ENCODE measurements at regions not wholly inside any gene's neighbourhood (a gene's known extent, or its start where the extent isn't known, plus 50 kb on each side); places are given as distances from the start of the nearest gene placed in this dataset.

- no peak for TF ChIP-seq ZNF274 (IDR thresholded peaks at IDR 0.05; ENCODE audit: low read depth, low read length)
- TF ChIP-seq SUZ12 (IDR thresholded peaks at IDR 0.05; ENCODE audit: extremely low read depth, insufficient read depth, insufficient read length) = no peak
- TF ChIP-seq YY1 (IDR thresholded peaks at IDR 0.05; ENCODE audit: insufficient read depth, insufficient read length) = no peak
- Histone ChIP-seq H3K36me3 (ENCODE audit: insufficient read depth, insufficient read length, low read length) (no peaks in the 10 kb centered on the region), H3K27me3 (ENCODE audit: insufficient read depth, insufficient read length) (no peaks in the 10 kb centered on the region), H3K4me3 (ENCODE audit: insufficient read length, low read depth) (no peak overlapping the region), H3K9ac (ENCODE audit: insufficient read length, low read depth) (no peak overlapping the region), H3K4me1 (ENCODE audit: insufficient read depth, insufficient read length) (no peaks in the 10 kb centered on the region), H3K9me3 (ENCODE audit: insufficient read depth, low read length) (peaks cover 12% of the 10 kb centered on the region; the same call in 1 of the 2 replicates)
- DNase-seq (ENCODE audit: low read depth, low spot score) = peak; percentile 18
Observed at GRCh38 chr9:1235650-1236049, 185.5 kb downstream of the DMRT2 start.

- H3K9me3 ChIP-seq (ENCODE audit: insufficient read depth, low read length) = peaks cover 12% of the 10 kb centered on the region; the same call in 1 of the 2 replicates
- no peak for TF ChIP-seq ZNF274 (IDR thresholded peaks at IDR 0.05; ENCODE audit: low read depth, low read length)
- TF ChIP-seq YY1 (IDR thresholded peaks at IDR 0.05; ENCODE audit: insufficient read depth, insufficient read length) = no peak
- no peak for TF ChIP-seq SUZ12 (IDR thresholded peaks at IDR 0.05; ENCODE audit: extremely low read depth, insufficient read depth, insufficient read length)
- no peak overlapping the region for H3K4me3 ChIP-seq (ENCODE audit: insufficient read length, low read depth)
- no peaks in the 10 kb centered on the region for H3K36me3 ChIP-seq (ENCODE audit: insufficient read depth, insufficient read length, low read length)
- H3K27me3 ChIP-seq (ENCODE audit: insufficient read depth, insufficient read length) = no peaks in the 10 kb centered on the region
- DNase-seq (ENCODE audit: low read depth, low spot score) = no peak
- H3K9ac ChIP-seq (ENCODE audit: insufficient read length, low read depth) = no peak overlapping the region
- H3K4me1 ChIP-seq (ENCODE audit: insufficient read depth, insufficient read length) = no peaks in the 10 kb centered on the region
Observed at GRCh38 chr9:1236061-1236460, 185.9 kb downstream of the DMRT2 start.

GRCh38 chr9:1238407-1238806 is 188.2 kb downstream of the DMRT2 start:
- no peaks in the 10 kb centered on the region for H3K36me3 ChIP-seq (ENCODE audit: insufficient read depth, insufficient read length, low read length)
- no peak for DNase-seq (ENCODE audit: low read depth, low spot score)
- no peaks in the 10 kb centered on the region for H3K4me1 ChIP-seq (ENCODE audit: insufficient read depth, insufficient read length)
- no peak overlapping the region for H3K4me3 ChIP-seq (ENCODE audit: insufficient read length, low read depth)
- TF ChIP-seq ZNF274 (IDR thresholded peaks at IDR 0.05; ENCODE audit: low read depth, low read length) = no peak
- TF ChIP-seq SUZ12 (IDR thresholded peaks at IDR 0.05; ENCODE audit: extremely low read depth, insufficient read depth, insufficient read length) = no peak
- TF ChIP-seq YY1 (IDR thresholded peaks at IDR 0.05; ENCODE audit: insufficient read depth, insufficient read length) = no peak
- H3K9ac ChIP-seq (ENCODE audit: insufficient read length, low read depth) = no peak overlapping the region
- H3K9me3 ChIP-seq (ENCODE audit: insufficient read depth, low read length) = peaks cover 12% of the 10 kb centered on the region; the same call in 1 of the 2 replicates
- H3K27me3 ChIP-seq (ENCODE audit: insufficient read depth, insufficient read length) = no peaks in the 10 kb centered on the region

GRCh38 chr9:1248743-1249142 is 198.6 kb downstream of the DMRT2 start:
- no peak for DNase-seq (ENCODE audit: low read depth, low spot score)
- H3K36me3 ChIP-seq (ENCODE audit: insufficient read depth, insufficient read length, low read length) = no peaks in the 10 kb centered on the region
- H3K9ac ChIP-seq (ENCODE audit: insufficient read length, low read depth) = no peak overlapping the region
- H3K9me3 ChIP-seq (ENCODE audit: insufficient read depth, low read length) = no peaks in the 10 kb centered on the region
- H3K4me3 ChIP-seq (ENCODE audit: insufficient read length, low read depth) = no peak overlapping the region
- no peaks in the 10 kb centered on the region for H3K4me1 ChIP-seq (ENCODE audit: insufficient read depth, insufficient read length)
- no peaks in the 10 kb centered on the region for H3K27me3 ChIP-seq (ENCODE audit: insufficient read depth, insufficient read length)
- TF ChIP-seq SUZ12 (IDR thresholded peaks at IDR 0.05; ENCODE audit: extremely low read depth, insufficient read depth, insufficient read length) = no peak
- TF ChIP-seq ZNF274 (IDR thresholded peaks at IDR 0.05; ENCODE audit: low read depth, low read length) = no peak
- no peak for TF ChIP-seq YY1 (IDR thresholded peaks at IDR 0.05; ENCODE audit: insufficient read depth, insufficient read length)

- no peaks in the 10 kb centered on the region for H3K4me1 ChIP-seq (ENCODE audit: insufficient read depth, insufficient read length)
- no peak overlapping the region for H3K4me3 ChIP-seq (ENCODE audit: insufficient read length, low read depth)
- TF ChIP-seq SUZ12 (IDR thresholded peaks at IDR 0.05; ENCODE audit: extremely low read depth, insufficient read depth, insufficient read length) (no peak), ZNF274 (IDR thresholded peaks at IDR 0.05; ENCODE audit: low read depth, low read length) (no peak), YY1 (IDR thresholded peaks at IDR 0.05; ENCODE audit: insufficient read depth, insufficient read length) (no peak)
- H3K9ac ChIP-seq (ENCODE audit: insufficient read length, low read depth) = no peak overlapping the region
- H3K36me3 ChIP-seq (ENCODE audit: insufficient read depth, insufficient read length, low read length) = no peaks in the 10 kb centered on the region
- H3K9me3 ChIP-seq (ENCODE audit: insufficient read depth, low read length) = no peaks in the 10 kb centered on the region
- no peaks in the 10 kb centered on the region for H3K27me3 ChIP-seq (ENCODE audit: insufficient read depth, insufficient read length)
- DNase-seq (ENCODE audit: low read depth, low spot score) = no peak
Observed at GRCh38 chr9:1253064-1253979, 203.2 kb downstream of the DMRT2 start.

GRCh38 chr9:1254071-1254470 is 203.9 kb downstream of the DMRT2 start:
- Histone ChIP-seq H3K36me3 (ENCODE audit: insufficient read depth, insufficient read length, low read length) (no peaks in the 10 kb centered on the region), H3K27me3 (ENCODE audit: insufficient read depth, insufficient read length) (no peaks in the 10 kb centered on the region), H3K4me1 (ENCODE audit: insufficient read depth, insufficient read length) (no peaks in the 10 kb centered on the region), H3K9me3 (ENCODE audit: insufficient read depth, low read length) (no peaks in the 10 kb centered on the region), H3K4me3 (ENCODE audit: insufficient read length, low read depth) (no peak overlapping the region), H3K9ac (ENCODE audit: insufficient read length, low read depth) (no peak overlapping the region)
- no peak for DNase-seq (ENCODE audit: low read depth, low spot score)
- no peak for TF ChIP-seq ZNF274 (IDR thresholded peaks at IDR 0.05; ENCODE audit: low read depth, low read length)
- no peak for TF ChIP-seq SUZ12 (IDR thresholded peaks at IDR 0.05; ENCODE audit: extremely low read depth, insufficient read depth, insufficient read length)
- no peak for TF ChIP-seq YY1 (IDR thresholded peaks at IDR 0.05; ENCODE audit: insufficient read depth, insufficient read length)

- H3K4me3 ChIP-seq (ENCODE audit: insufficient read length, low read depth) = no peak overlapping the region
- no peaks in the 10 kb centered on the region for H3K4me1 ChIP-seq (ENCODE audit: insufficient read depth, insufficient read length)
- no peak overlapping the region for H3K9ac ChIP-seq (ENCODE audit: insufficient read length, low read depth)
- no peaks in the 10 kb centered on the region for H3K27me3 ChIP-seq (ENCODE audit: insufficient read depth, insufficient read length)
- TF ChIP-seq ZNF274 (IDR thresholded peaks at IDR 0.05; ENCODE audit: low read depth, low read length) = no peak
- no peaks in the 10 kb centered on the region for H3K36me3 ChIP-seq (ENCODE audit: insufficient read depth, insufficient read length, low read length)
- no peaks in the 10 kb centered on the region for H3K9me3 ChIP-seq (ENCODE audit: insufficient read depth, low read length)
- no peak for DNase-seq (ENCODE audit: low read depth, low spot score)
Observed at GRCh38 chr9:1256178-1256577, 206.0 kb downstream of the DMRT2 start.

All from NT2/D1 (cell line).